ENCODE measurements at regions not wholly inside any gene's neighbourhood (a gene's known extent, or its start where the extent isn't known, plus 50 kb on each side); places are given as distances from the start of the nearest gene placed in this dataset.

DNA sequence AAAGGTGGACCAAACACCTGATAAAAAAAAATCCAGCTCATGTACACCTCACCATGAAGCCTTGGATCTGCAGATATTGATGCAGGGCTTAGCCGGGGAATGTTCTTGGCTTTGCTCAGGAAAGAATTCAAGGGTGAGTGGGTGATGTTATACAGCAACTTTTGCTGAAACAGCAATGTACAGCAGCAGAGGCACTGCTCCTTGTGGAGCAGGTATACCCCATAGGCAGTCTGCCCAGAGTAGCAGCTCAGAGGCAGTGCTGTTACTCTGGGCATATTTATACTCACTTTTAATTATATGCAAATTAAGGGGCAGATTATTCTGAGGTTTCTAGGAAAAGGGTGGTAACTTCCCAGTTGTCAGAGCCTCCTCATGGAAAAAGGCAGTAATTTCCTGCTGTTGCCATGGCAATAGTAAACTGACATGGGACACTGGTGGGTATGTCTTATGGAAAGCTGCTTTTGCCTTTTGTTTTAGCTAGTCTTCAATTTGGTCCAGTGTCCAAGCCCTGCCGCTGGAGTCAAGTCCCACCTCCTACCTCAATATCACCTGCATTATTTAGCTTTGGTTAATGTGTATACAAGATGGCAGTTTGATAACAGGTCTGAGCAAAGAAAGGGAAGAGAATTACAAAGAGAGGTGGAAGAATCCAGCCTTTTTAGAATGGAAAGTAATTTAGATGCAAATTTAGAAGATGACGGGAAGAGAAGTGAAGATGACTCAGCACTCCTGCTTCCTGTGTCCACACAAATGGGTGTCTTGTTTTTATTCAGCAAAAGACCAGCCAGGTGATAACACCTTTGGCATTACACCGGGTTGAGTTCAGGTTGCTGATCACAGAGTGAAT, 110.1 kb upstream of the JAG1 start:
- BruUV-seq (replicated peaks) = no TSS peak
- no peak overlapping the region for H2AFZ ChIP-seq (ENCODE audit: control insufficient read depth, low read depth, low read length)
- intact Hi-C loops (cut with micrococcal nuclease; ENCODE audit: unreplicated experiment) (no loop called here), in situ Hi-C loops (cut with MboI) (no loop called here)
- POLR2A ChIA-PET = interaction anchor here (0.5 kb wide), 1 partner anchor 1212 kb away, joined by 4 read pairs; no protein-coding TSS in a partner anchor
- no peaks in the 10 kb centered on the region for H4K20me1 ChIP-seq (ENCODE audit: control insufficient read depth, insufficient read depth)
- FAIRE-seq = no peak
- RAD21 ChIA-PET (ENCODE audit: unreplicated experiment) = interaction anchor here (0.6 to 0.9 kb wide), 2 partner anchors 423 to 841 kb away, joined by 3 read pairs; no protein-coding TSS in a partner anchor
- H3K9me3 ChIP-seq (replicated peaks; ENCODE audit: control insufficient read depth, insufficient read depth, low read length) = no peaks in the 10 kb centered on the region; the same call in 1 of the 3 replicates
- SMC1A ChIA-PET (ENCODE audit: uncharacterized antibody, unreplicated experiment) = no interaction called here
- no peaks in the 10 kb centered on the region for H3K27me3 ChIP-seq (replicated peaks in 1 of 2; ENCODE audit: control insufficient read depth in 2 of 2, insufficient read depth in 2 of 2, low read length in 1 of 2)
- no peak for ATAC-seq
- no peak for TF ChIP-seq SMAD5 (IDR thresholded peaks at IDR 0.05; ENCODE audit: low read depth)
- TF ChIP-seq SUZ12 (IDR thresholded peaks at IDR 0.05; ENCODE audit: unreplicated experiment) = no peak
- no peak for TF ChIP-seq HDAC6 (IDR thresholded peaks at IDR 0.05; ENCODE audit: unreplicated experiment)
- no peak for TF ChIP-seq TCF7 (IDR thresholded peaks at IDR 0.05; ENCODE audit: borderline replicate concordance)
- TF ChIP-seq, protein P1, sequence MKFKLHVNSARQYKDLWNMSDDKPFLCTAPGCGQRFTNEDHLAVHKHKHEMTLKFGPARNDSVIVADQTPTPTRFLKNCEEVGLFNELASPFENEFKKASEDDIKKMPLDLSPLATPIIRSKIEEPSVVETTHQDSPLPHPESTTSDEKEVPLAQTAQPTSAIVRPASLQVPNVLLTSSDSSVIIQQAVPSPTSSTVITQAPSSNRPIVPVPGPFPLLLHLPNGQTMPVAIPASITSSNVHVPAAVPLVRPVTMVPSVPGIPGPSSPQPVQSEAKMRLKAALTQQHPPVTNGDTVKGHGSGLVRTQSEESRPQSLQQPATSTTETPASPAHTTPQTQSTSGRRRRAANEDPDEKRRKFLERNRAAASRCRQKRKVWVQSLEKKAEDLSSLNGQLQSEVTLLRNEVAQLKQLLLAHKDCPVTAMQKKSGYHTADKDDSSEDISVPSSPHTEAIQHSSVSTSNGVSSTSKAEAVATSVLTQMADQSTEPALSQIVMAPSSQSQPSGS (IDR thresholded peaks at IDR 0.05; ENCODE audit: low read length) = no peak
- TF ChIP-seq SIN3A (IDR thresholded peaks at IDR 0.05; ENCODE audit: low read depth, low read length) = no peak
- TF ChIP-seq POU2F2 (IDR thresholded peaks at IDR 0.05; ENCODE audit: borderline replicate concordance, low read depth, low read length) = no peak
- TF ChIP-seq CHD4 (IDR thresholded peaks at IDR 0.05) = no peak
- no peak for TF ChIP-seq ZSCAN29 (IDR thresholded peaks at IDR 0.05)
- no peak for TF ChIP-seq TCF3 (IDR thresholded peaks at IDR 0.05; ENCODE audit: borderline replicate concordance, insufficient read depth, low read depth, low read length)
- no peak for TF ChIP-seq FOXK2 (IDR thresholded peaks at IDR 0.05)
- TF ChIP-seq MEF2B (IDR thresholded peaks at IDR 0.05; ENCODE audit: partially characterized antibody, poor library complexity, severe bottlenecking) = no peak
- TF ChIP-seq NR2C2 (IDR thresholded peaks at IDR 0.05; ENCODE audit: borderline replicate concordance, control insufficient read depth, insufficient read length, low read depth) = no peak
- TF ChIP-seq IRF4 (IDR thresholded peaks at IDR 0.05; ENCODE audit: low read depth, low read length) = no peak
- no peak for TF ChIP-seq MYB (IDR thresholded peaks at IDR 0.05; ENCODE audit: borderline replicate concordance, low read depth, low read length)
- TF ChIP-seq YY1 (IDR thresholded peaks at IDR 0.05; ENCODE audit: low read depth, low read length) = no peak
- TF ChIP-seq, protein P2, sequence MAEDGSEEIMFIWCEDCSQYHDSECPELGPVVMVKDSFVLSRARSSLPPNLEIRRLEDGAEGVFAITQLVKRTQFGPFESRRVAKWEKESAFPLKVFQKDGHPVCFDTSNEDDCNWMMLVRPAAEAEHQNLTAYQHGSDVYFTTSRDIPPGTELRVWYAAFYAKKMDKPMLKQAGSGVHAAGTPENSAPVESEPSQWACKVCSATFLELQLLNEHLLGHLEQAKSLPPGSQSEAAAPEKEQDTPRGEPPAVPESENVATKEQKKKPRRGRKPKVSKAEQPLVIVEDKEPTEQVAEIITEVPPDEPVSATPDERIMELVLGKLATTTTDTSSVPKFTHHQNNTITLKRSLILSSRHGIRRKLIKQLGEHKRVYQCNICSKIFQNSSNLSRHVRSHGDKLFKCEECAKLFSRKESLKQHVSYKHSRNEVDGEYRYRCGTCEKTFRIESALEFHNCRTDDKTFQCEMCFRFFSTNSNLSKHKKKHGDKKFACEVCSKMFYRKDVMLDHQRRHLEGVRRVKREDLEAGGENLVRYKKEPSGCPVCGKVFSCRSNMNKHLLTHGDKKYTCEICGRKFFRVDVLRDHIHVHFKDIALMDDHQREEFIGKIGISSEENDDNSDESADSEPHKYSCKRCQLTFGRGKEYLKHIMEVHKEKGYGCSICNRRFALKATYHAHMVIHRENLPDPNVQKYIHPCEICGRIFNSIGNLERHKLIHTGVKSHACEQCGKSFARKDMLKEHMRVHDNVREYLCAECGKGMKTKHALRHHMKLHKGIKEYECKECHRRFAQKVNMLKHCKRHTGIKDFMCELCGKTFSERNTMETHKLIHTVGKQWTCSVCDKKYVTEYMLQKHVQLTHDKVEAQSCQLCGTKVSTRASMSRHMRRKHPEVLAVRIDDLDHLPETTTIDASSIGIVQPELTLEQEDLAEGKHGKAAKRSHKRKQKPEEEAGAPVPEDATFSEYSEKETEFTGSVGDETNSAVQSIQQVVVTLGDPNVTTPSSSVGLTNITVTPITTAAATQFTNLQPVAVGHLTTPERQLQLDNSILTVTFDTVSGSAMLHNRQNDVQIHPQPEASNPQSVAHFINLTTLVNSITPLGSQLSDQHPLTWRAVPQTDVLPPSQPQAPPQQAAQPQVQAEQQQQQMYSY (CRISPR knock-in tag; IDR thresholded peaks at IDR 0.05) = no peak
- no peak for TF ChIP-seq NFYB (IDR thresholded peaks at IDR 0.05; ENCODE audit: insufficient read depth, low read depth, low read length)
- no peak for TF ChIP-seq ZNF207 (IDR thresholded peaks at IDR 0.05; ENCODE audit: borderline replicate concordance)
- peaks cover 7% of the 10 kb centered on the region for H3K4me1 ChIP-seq (ENCODE audit: control insufficient read depth, insufficient read depth, low read length)
- no peak overlapping the region for H3K27ac ChIP-seq (ENCODE audit: control insufficient read depth, insufficient read depth)
- H3K79me2 ChIP-seq (ENCODE audit: control insufficient read depth, insufficient read depth, low read length) = no peaks in the 10 kb centered on the region
- WGBS (ENCODE audit: insufficient coverage, insufficient replicate concordance, low lambda C conversion rate, missing lambda C conversion rate) = 66% methylated on average over 4 of the region's 4 CpGs
- H3K4me3 ChIP-seq = no peak overlapping the region
- no peaks in the 10 kb centered on the region for H3K36me3 ChIP-seq (ENCODE audit: control insufficient read depth in 2 of 2, insufficient read depth in 2 of 2, low read length in 1 of 2)
- no peak for DNase-seq (ENCODE audit: low read depth, low spot score)
- CTCF ChIA-PET = interaction anchor here (0.6 kb wide), 1 partner anchor 231 kb away, joined by 3 read pairs; no protein-coding TSS in a partner anchor
- no peak overlapping the region for H3K9ac ChIP-seq (ENCODE audit: control insufficient read depth, insufficient read depth, low read length)
- H3K4me2 ChIP-seq (ENCODE audit: control insufficient read depth, insufficient read depth) = no peak overlapping the region

Measured in GM12878 (cell line).